IPS-NIHi7 (cell line): ENCODE measurements at regions not wholly inside any gene's neighbourhood (a gene's known extent, or its start where the extent isn't known, plus 50 kb on each side); places are given as distances from the start of the nearest gene placed in this dataset.
"Not testable (repeated sequence)": the region's sequence is repeated elsewhere in the genome, so short reads cannot be mapped to it uniquely, and the experiment has no call there.

Source experiments
- DNase-seq: peaks from one replicate; pipeline ENCODE4 v3.0.0; 2012; ENCODE audit warnings: mixed read lengths; ENCODE audit errors: extremely low spot score

- DNase-seq: no peak
Measured at GRCh38 chr1:185474440-185475149, 157.6 kb upstream of the IVNS1ABP start.

- DNase-seq: no peak
Measured at GRCh38 chr1:185473186-185473585, 156.1 kb upstream of the IVNS1ABP start.

- no peak for DNase-seq
Measured at GRCh38 chr1:185468626-185469025, 151.6 kb upstream of the IVNS1ABP start.

- no peak for DNase-seq
Measured at GRCh38 chr1:185467122-185467521, 150.1 kb upstream of the IVNS1ABP start.

- no peak for DNase-seq
Measured at GRCh38 chr1:185464777-185465176, 147.7 kb upstream of the IVNS1ABP start.

GRCh38 chr1:185463433-185463832 is 146.4 kb upstream of the IVNS1ABP start:
- DNase-seq: no peak

GRCh38 chr1:185463011-185463410 is 146.0 kb upstream of the IVNS1ABP start:
- DNase-seq: no peak

- not testable (repeated sequence) for DNase-seq
Measured at GRCh38 chr1:185460723-185461122, 143.7 kb upstream of the IVNS1ABP start.

GRCh38 chr1:185459141-185459540 is 142.1 kb upstream of the IVNS1ABP start:
- no peak for DNase-seq

DNA sequence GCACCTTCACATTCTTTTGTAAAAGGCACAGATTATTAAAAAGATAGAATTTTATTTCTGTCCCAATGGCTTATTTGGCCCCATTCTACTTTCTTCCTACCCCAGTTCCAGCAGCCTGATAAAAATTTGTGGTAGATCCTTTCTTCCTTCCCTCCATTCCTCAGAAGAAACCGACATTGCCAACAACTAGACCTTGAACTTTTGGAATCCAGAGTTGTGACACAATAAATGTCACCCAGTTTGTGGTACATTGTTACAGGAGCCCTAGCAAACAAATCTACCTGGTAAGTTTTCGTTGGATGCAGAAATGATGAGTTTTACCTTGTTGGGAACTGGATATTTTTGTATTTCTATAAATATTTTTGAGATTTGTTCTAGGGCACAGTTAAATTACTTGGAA is 141.6 kb upstream of the IVNS1ABP start:
- no peak for DNase-seq

DNA sequence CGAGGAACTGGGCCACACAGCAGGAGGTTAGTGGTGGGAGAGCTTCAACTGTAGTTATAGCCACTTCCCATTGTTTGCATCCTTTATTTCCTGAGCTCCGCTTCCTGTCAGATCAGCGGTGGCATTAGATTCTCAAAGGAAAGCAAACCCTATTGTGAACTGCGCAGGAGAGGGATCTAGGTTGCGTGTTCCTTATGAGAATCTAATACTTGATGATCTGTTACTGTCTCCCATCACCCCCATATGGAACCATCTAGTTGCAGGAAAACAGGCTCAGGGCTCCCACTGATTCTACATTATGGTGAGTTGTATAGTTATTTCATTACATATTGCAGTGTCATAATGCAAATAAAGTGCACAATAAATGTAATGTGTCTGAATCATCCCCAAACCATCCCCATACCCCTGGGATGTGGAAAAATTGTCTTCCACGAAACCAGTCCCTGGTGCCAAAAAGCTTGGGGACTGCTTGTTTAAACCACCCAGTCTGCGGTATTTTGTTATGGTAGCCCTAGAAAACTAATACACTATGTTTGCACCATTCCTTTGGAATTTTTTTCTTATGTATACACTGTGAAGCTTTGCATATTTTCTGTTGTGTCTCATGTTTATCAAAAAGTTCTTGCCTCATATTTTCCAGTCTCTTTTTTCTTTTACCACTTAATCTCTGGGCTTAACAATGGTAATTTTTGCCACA is 136.6 kb upstream of the IVNS1ABP start:
- no peak for DNase-seq

GRCh38 chr1:185450917-185451316 is 133.9 kb upstream of the IVNS1ABP start:
- peak; percentile 30 for DNase-seq

DNA sequence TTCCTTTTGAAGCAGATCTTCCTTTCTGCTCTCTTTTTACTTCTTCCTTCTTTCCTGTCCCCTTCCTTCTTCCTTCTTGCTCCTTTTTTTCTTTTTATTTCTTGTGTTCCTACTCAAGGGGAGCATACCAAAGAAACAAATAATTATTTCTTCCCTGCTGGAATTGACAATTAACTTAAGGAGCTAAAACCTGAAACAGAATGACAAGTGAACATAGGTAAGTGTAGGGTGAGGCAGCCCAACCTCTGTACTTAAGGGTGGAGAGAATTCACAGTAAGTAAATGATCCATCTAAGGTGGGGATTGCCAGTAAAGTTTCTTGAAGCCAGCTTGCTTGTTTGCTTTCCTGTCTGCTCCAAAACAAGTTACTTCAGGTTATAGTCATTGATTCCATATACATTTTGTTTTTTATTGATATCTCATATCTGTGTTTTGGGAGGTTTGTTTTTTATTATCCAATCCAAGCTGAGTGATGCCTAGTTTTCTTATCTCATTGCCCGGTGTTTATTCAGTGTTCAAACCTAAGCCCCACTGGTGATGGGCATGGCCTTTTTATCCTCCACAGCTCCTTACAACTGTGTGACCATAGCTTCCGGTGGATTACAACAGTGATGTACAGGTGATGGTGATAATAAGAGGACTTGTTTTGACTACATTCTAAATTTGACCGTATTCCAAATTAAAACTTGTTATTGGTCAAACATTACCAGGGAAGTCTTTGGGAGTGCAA is 133.2 kb upstream of the IVNS1ABP start:
- DNase-seq: no peak

DNA sequence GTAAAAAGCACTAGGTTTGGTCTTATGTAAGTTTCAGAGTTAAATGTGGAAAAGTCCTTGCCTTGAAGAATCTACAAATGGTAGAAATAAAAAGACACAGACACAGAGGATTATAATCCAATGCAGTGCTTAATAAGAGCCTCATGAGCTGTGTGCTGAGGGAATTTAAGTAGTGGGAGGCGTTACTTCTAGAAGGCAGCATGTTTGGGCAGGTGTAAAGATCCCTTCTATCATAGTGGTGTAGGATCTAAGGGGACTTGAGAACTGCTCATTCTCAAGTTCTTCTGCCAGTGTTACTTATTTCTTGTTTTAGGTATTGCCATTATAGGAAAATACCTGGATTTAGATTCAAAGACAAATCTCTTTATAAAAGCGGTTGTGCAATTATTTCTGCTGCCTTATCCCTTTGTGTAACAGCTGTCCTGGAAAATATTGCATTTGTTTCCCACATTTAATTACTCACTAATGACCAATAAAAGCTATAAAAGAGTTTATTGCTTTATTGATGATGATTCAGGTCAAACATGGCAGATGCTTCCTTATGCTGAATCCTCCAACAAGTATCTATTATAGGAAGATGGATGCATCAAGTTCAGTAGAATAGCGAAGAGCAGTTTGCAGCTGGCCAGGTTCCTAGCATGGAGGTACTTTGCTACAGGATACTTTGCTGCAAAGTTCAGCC is 132.5 kb upstream of the IVNS1ABP start:
- no peak for DNase-seq

- DNase-seq: no peak
Measured at GRCh38 chr1:185448591-185449186, 131.6 kb upstream of the IVNS1ABP start.

DNA sequence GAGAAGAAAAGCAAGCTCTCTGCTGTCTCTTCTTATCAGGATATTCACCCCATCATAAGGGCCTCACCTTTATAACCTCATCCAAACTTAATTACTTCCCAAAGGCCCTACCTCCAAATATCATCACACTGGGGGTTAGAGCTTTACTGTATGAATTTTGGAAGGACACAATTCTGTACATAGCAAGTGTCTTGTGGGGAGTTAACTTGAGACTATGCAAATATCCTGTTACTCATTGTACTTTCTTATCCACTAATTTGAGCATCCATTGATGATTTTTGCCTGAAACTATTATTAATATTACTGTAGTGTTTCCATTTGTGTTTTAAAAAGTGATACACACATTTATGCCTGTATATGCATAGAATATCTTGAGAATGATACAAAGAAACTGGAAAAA is 129.1 kb upstream of the IVNS1ABP start:
- DNase-seq: no peak

- no peak for DNase-seq
Measured at GRCh38 chr1:185445594-185445993, 128.6 kb upstream of the IVNS1ABP start.

- DNase-seq: no peak
Measured at GRCh38 chr1:185444676-185445075, 127.6 kb upstream of the IVNS1ABP start.

DNA sequence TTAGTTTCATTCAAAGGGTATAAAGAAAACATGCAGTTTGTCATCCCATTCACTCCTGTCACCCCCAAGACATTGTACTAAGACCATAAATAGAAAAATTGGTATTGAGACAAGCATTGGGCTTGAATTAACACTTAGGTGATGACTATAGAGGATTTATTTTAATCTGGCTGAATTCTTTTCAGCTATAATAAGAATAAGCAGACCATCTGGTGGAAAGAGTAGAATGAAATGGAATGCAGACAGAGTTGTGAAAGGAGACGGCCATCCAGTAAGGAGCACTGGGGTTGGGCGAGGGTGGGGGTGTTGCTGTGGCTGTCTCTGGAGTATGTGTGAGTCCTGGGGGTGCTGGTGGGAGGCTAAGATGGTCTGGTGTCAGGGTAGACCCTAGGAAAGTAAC is 125.0 kb upstream of the IVNS1ABP start:
- no peak for DNase-seq

- DNase-seq: no peak
Measured at GRCh38 chr1:185441605-185442004, 124.6 kb upstream of the IVNS1ABP start.

DNA sequence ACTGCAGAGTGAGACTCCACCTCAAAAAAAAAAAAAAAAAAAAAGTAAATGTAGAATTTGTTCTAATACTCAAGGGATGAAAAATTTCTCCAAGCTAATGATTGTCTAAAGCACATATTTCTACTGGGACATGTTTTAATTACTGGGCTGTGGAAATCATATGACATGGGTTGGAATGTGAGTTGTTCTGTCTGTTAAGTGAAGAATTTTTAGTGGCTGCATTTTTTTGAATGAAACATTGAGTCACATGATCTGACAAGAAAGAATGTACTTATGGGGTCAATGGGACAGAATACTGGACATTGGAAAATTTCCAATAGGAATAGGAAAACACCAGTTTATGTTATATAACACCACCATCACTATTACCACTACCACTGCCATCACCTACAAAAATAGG is 123.8 kb upstream of the IVNS1ABP start:
- DNase-seq: no peak
